Thyroid gland (tissue), 4 donors: ENCODE measurements at regions not wholly inside any gene's neighbourhood (a gene's known extent, or its start where the extent isn't known, plus 50 kb on each side); places are given as distances from the start of the nearest gene placed in this dataset.

Experiments used
- CTCF ChIP-seq, 6 experiments: fragments of 200-600 bp in 3 of 6; fragments of 450-650 bp in 3 of 6; sonication (generic) in 3 of 6; IDR thresholded peaks; one replicate each; pipeline ENCODE4 v1.5.1; 2016 to 2019; ENCODE audit warnings: antibody characterized with exemption in 6 of 6, mild to moderate bottlenecking in 2 of 6, inconsistent platforms in 1 of 6, moderate library complexity in 1 of 6
- POLR2A ChIP-seq, 2 donors: fragments of 450-650 bp; IDR thresholded peaks; one replicate each; pipeline ENCODE4 v1.6.1; 2017; ENCODE audit warnings: antibody characterized with exemption in 2 of 2, mild to moderate bottlenecking in 2 of 2, moderate library complexity in 1 of 2

- no peak for TF ChIP-seq POLR2A (IDR thresholded peaks at IDR 0.05)
- no peak for TF ChIP-seq CTCF (IDR thresholded peaks at IDR 0.05)
These were observed 415.0 kb upstream of the BTBD3 start for GRCh38 chr20:11502671-11503070.
